Panc1 (cell line): ENCODE measurements at regions not wholly inside any gene's neighbourhood (a gene's known extent, or its start where the extent isn't known, plus 50 kb on each side); places are given as distances from the start of the nearest gene placed in this dataset.

Source experiments
- ATAC-seq: fragments of 200-7000 bp; cut with Tn5 transposase; 2 replicates; pipeline ENCODE4 v1.9.1; 2020; ENCODE audit warnings: mild to moderate bottlenecking, moderate library complexity
- BruUV-seq: library from RNA; stranded (reverse); fragments of 400-500 nt; replicated peaks from 2 replicates; lab custom pipeline; 2021; lab: Mats Ljungman, UMichigan
- CTCF ChIA-PET: fragments of 300-600 bp; sonication (Branson Sonifier 250); formaldehyde crosslinking; loops from one replicate; lab custom pipeline; 2022; ENCODE audit warnings: antibody characterized with exemption; lab: Charles Lee
- POLR2A ChIA-PET: fragments of 300-600 bp; sonication (Branson Sonifier 250); formaldehyde crosslinking; loops from one replicate; lab custom pipeline; 2022; ENCODE audit warnings: antibody characterized with exemption; lab: Charles Lee
- DNase-seq: peaks from one replicate; pipeline ENCODE4 v3.0.0-alpha.2; 2010; ENCODE audit warnings: low read depth, low spot score
- H3K27ac ChIP-seq: 2 replicates; pipeline ENCODE4 v1.5.1; 2011; ENCODE audit warnings: mild to moderate bottlenecking, low read length, inconsistent platforms
- H3K27me3 ChIP-seq: fragments of 200-500 bp; sonication (Bioruptor generic); 2 replicates; pipeline ENCODE4 v1.6.0; 2014; ENCODE audit warnings: low read length, inconsistent platforms; ENCODE audit not compliant: control insufficient read depth, insufficient read depth
- H3K36me3 ChIP-seq: fragments of 200-500 bp; sonication (Bioruptor generic); 2 replicates; pipeline ENCODE4 v1.5.1; 2014; ENCODE audit warnings: inconsistent platforms, mild to moderate bottlenecking, low read length, moderate library complexity; ENCODE audit not compliant: control insufficient read depth, insufficient read depth
- H3K4me1 ChIP-seq: 2 replicates; pipeline ENCODE4 v1.5.1; 2011; ENCODE audit warnings: inconsistent platforms, mild to moderate bottlenecking, low read length, moderate library complexity; ENCODE audit not compliant: control insufficient read depth, insufficient read depth
- H3K4me3 ChIP-seq, 2 experiments: 2 replicates each; pipeline ENCODE4 v1.5.1; 2011 to 2012; ENCODE audit warnings: low read depth in 2 of 2, low read length in 2 of 2, mild to moderate bottlenecking in 2 of 2, inconsistent platforms in 1 of 2, moderate library complexity in 1 of 2
- H3K9me3 ChIP-seq: fragments of 200-500 bp; sonication (Bioruptor generic); 2 replicates; pipeline ENCODE4 v1.5.1; 2014; ENCODE audit warnings: low read depth, mild to moderate bottlenecking, inconsistent platforms, low read length, moderate library complexity; ENCODE audit not compliant: control insufficient read depth, insufficient read depth
- CTCF ChIP-seq: fragments of 450-650 bp; IDR thresholded peaks from 2 replicates; pipeline ENCODE4 v1.5.1; 2017; ENCODE audit warnings: mild to moderate bottlenecking
- POLR2AphosphoS5 ChIP-seq: IDR thresholded peaks from 2 replicates; pipeline ENCODE4 v1.6.1; 2012; ENCODE audit warnings: mild to moderate bottlenecking, low read depth, low read length, moderate library complexity
- SIN3A ChIP-seq: IDR thresholded peaks from 2 replicates; pipeline ENCODE4 v1.6.1; 2012; ENCODE audit warnings: low read depth, mild to moderate bottlenecking, low read length, moderate library complexity, borderline replicate concordance; ENCODE audit not compliant: insufficient read depth
- TCF7L2 ChIP-seq: IDR thresholded peaks from 2 replicates; pipeline ENCODE4 v1.6.1; 2011; ENCODE audit warnings: mild to moderate bottlenecking, low read depth, low read length, inconsistent platforms
- in situ Hi-C: cut with HindIII; loops from 2 replicates; pipeline ENCODE4 v1.10.0; 2016; ENCODE audit warnings: low sequenced_read_pairs, low pct_unique_long_range_greater_than_20kb
- intact Hi-C: fragments of 100-400 bp; cut with micrococcal nuclease; formaldehyde crosslinking; loops from one replicate; pipeline ENCODE4 v1.10.0; 2022; ENCODE audit not compliant: unreplicated experiment
- TF ChIP-seq, protein P1 (sequence below), 2 experiments: IDR thresholded peaks; 2 replicates each; pipeline ENCODE4 v1.6.1; 2011 to 2012; ENCODE audit warnings: low read depth in 2 of 2, control low read depth in 1 of 2, low read length in 1 of 2, mild to moderate bottlenecking in 1 of 2, moderate library complexity in 1 of 2; ENCODE audit not compliant: insufficient read depth in 1 of 2

GRCh38 chr1:166579557-166580501, 259.4 kb upstream of the POGK start:
- in situ Hi-C loops: no loop called here
- Histone ChIP-seq H3K4me1 (no peaks in the 10 kb centered on the region), H3K27ac (no peak overlapping the region), H3K9me3 (no peaks in the 10 kb centered on the region), H3K4me3 (no peak overlapping the region), H3K27me3 (peaks cover 4% of the 10 kb centered on the region; the same call in 1 of the 2 replicates), H3K36me3 (no peaks in the 10 kb centered on the region)
- no TSS peak for BruUV-seq
- POLR2A ChIA-PET: no interaction called here
- DNase-seq (no peak), ATAC-seq (no peak)
- CTCF ChIA-PET: no interaction called here
- intact Hi-C loops: no loop called here
- TF ChIP-seq SIN3A: no peak
- no peak for TF ChIP-seq CTCF
- TF ChIP-seq, protein P1, sequence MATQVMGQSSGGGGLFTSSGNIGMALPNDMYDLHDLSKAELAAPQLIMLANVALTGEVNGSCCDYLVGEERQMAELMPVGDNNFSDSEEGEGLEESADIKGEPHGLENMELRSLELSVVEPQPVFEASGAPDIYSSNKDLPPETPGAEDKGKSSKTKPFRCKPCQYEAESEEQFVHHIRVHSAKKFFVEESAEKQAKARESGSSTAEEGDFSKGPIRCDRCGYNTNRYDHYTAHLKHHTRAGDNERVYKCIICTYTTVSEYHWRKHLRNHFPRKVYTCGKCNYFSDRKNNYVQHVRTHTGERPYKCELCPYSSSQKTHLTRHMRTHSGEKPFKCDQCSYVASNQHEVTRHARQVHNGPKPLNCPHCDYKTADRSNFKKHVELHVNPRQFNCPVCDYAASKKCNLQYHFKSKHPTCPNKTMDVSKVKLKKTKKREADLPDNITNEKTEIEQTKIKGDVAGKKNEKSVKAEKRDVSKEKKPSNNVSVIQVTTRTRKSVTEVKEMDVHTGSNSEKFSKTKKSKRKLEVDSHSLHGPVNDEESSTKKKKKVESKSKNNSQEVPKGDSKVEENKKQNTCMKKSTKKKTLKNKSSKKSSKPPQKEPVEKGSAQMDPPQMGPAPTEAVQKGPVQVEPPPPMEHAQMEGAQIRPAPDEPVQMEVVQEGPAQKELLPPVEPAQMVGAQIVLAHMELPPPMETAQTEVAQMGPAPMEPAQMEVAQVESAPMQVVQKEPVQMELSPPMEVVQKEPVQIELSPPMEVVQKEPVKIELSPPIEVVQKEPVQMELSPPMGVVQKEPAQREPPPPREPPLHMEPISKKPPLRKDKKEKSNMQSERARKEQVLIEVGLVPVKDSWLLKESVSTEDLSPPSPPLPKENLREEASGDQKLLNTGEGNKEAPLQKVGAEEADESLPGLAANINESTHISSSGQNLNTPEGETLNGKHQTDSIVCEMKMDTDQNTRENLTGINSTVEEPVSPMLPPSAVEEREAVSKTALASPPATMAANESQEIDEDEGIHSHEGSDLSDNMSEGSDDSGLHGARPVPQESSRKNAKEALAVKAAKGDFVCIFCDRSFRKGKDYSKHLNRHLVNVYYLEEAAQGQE (IDR thresholded peaks at IDR 0.05; ENCODE audit: insufficient read depth in 1 of 2, low read depth in 2 of 2, low read length in 1 of 2): no peak
- no peak for TF ChIP-seq TCF7L2
- no peak for TF ChIP-seq POLR2AphosphoS5

DNA sequence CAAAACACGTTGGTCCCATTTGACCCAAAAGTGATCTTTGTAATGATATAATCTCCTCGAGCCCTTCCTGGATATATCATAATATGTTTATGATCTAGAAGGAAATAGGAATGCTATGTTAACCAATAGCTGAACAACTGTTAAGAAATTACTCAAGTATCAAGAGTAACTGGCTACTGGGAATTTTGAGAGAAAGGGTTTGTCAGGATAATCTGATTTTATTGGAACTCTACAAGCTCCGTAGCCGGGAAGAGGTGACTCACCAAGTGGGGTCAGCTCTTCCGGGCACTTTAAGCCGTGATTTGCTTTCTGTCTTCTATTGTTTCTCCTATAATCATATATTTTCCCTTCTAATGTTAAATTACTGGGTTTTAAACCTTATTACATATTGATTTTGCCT, 250.5 kb upstream of the POGK start:
- CTCF ChIA-PET: no interaction called here
- no peak for ATAC-seq
- in situ Hi-C loops: no loop called here

More for the DNA sequence above, 250.5 kb upstream of the POGK start:
- no TSS peak for BruUV-seq
- intact Hi-C loops: no loop called here
- H3K27ac ChIP-seq: no peak overlapping the region
- H3K36me3 ChIP-seq: no peaks in the 10 kb centered on the region
- TF ChIP-seq CTCF (no peak), POLR2AphosphoS5 (no peak), SIN3A (no peak), TCF7L2 (no peak)
- TF ChIP-seq, protein P1 (IDR thresholded peaks at IDR 0.05; ENCODE audit: insufficient read depth in 1 of 2, low read depth in 2 of 2, low read length in 1 of 2): no peak
- H3K9me3 ChIP-seq: no peaks in the 10 kb centered on the region
- H3K4me1 ChIP-seq: no peaks in the 10 kb centered on the region
- H3K27me3 ChIP-seq: no peaks in the 10 kb centered on the region
- DNase-seq: no peak
- POLR2A ChIA-PET: no interaction called here
- no peak overlapping the region for H3K4me3 ChIP-seq
